Left hindlimb (tissue), 1 donor: ENCODE measurements at regions not wholly inside any gene's neighbourhood (a gene's known extent, or its start where the extent isn't known, plus 50 kb on each side); places are given as distances from the start of the nearest gene placed in this dataset.
"Not testable (repeated sequence)": the region's sequence is repeated elsewhere in the genome, so short reads cannot be mapped to it uniquely, and the experiment has no call there.

ENCODE experiments used
- DNase-seq: peaks from one replicate; pipeline ENCODE4 v3.0.0-alpha.2; 2018

- DNase-seq = no peak
Observed at GRCh38 chr3:110567029-110567428, 504.6 kb upstream of the NECTIN3 start.

- no peak for DNase-seq
Observed at GRCh38 chr3:110568246-110568645, 503.4 kb upstream of the NECTIN3 start.

GRCh38 chr3:110569073-110569472 is 502.5 kb upstream of the NECTIN3 start:
- no peak for DNase-seq

- no peak for DNase-seq
Observed at GRCh38 chr3:110575702-110576101, 495.9 kb upstream of the NECTIN3 start.

GRCh38 chr3:110576960-110577359 is 494.7 kb upstream of the NECTIN3 start:
- no peak for DNase-seq

- DNase-seq = no peak
Observed at GRCh38 chr3:110577854-110578253, 493.8 kb upstream of the NECTIN3 start.

GRCh38 chr3:110579840-110580550 is 491.6 kb upstream of the NECTIN3 start:
- no peak for DNase-seq

- no peak for DNase-seq
Observed at GRCh38 chr3:110583373-110583935, 488.2 kb upstream of the NECTIN3 start.

- DNase-seq = no peak
Observed at GRCh38 chr3:110588906-110589305, 482.7 kb upstream of the NECTIN3 start.

GRCh38 chr3:110589341-110589740 is 482.3 kb upstream of the NECTIN3 start:
- no peak for DNase-seq

- DNase-seq = no peak
Observed at GRCh38 chr3:110593749-110594148, 477.9 kb upstream of the NECTIN3 start.

- DNase-seq = no peak
Observed at GRCh38 chr3:110598847-110599490, 472.6 kb upstream of the NECTIN3 start.

- DNase-seq = no peak
Observed at GRCh38 chr3:110608566-110608965, 463.1 kb upstream of the NECTIN3 start.

GRCh38 chr3:110612045-110612444 is 459.6 kb upstream of the NECTIN3 start:
- no peak for DNase-seq

- DNase-seq = no peak
Observed at GRCh38 chr3:110614186-110614585, 457.4 kb upstream of the NECTIN3 start.

GRCh38 chr3:110615454-110615853 is 456.2 kb upstream of the NECTIN3 start:
- no peak for DNase-seq

GRCh38 chr3:110618512-110619226 is 452.9 kb upstream of the NECTIN3 start:
- no peak for DNase-seq

- DNase-seq = no peak
Observed at GRCh38 chr3:110620118-110620517, 451.5 kb upstream of the NECTIN3 start.

GRCh38 chr3:110623571-110623970 is 448.0 kb upstream of the NECTIN3 start:
- no peak for DNase-seq

GRCh38 chr3:110624576-110624975 is 447.0 kb upstream of the NECTIN3 start:
- no peak for DNase-seq

GRCh38 chr3:110625201-110625747 is 446.3 kb upstream of the NECTIN3 start:
- DNase-seq = no peak

- not testable (repeated sequence) for DNase-seq
Observed at GRCh38 chr3:110626652-110627111, 444.9 kb upstream of the NECTIN3 start.

- DNase-seq = no peak
Observed at GRCh38 chr3:110628650-110629301, 442.8 kb upstream of the NECTIN3 start.
